Vagina (tissue), 2 donors: ENCODE measurements at regions not wholly inside any gene's neighbourhood (a gene's known extent, or its start where the extent isn't known, plus 50 kb on each side); places are given as distances from the start of the nearest gene placed in this dataset.

ENCODE experiments used
- DNase-seq, 2 donors: peaks; one replicate each; pipeline ENCODE4 v3.0.0-alpha.2; 2017; ENCODE audit errors: extremely low spot score in 2 of 2
- H3K27ac ChIP-seq: fragments of 200-600 bp; sonication (generic); one replicate; pipeline ENCODE4 v1.5.1; 2019
- H3K27me3 ChIP-seq: fragments of 200-600 bp; sonication (generic); one replicate; pipeline ENCODE4 v1.5.1; 2019
- H3K36me3 ChIP-seq, 2 donors: fragments of 200-600 bp; sonication (generic); one replicate each; pipeline ENCODE4 v1.5.1; 2017 to 2019
- H3K4me1 ChIP-seq: fragments of 200-600 bp; sonication (generic); one replicate; pipeline ENCODE4 v1.5.1; 2019
- H3K4me3 ChIP-seq, 2 donors: fragments of 200-600 bp; sonication (generic); 1 replicate in 1 of 2; 2 replicates in 1 of 2; pipeline ENCODE4 v1.5.1; 2016 to 2019
- H3K9me3 ChIP-seq: fragments of 200-600 bp; sonication (generic); one replicate; pipeline ENCODE4 v1.5.1; 2019
- CTCF ChIP-seq, 3 experiments: fragments of 450-650 bp in 2 of 3; fragments of 200-600 bp in 1 of 3; sonication (generic) in 1 of 3; IDR thresholded peaks; one replicate each; pipeline ENCODE4 v1.5.1; 2017 to 2019; ENCODE audit warnings: antibody characterized with exemption in 3 of 3, mild to moderate bottlenecking in 2 of 3, moderate library complexity in 2 of 3
- POLR2A ChIP-seq, 2 donors: fragments of 450-650 bp; IDR thresholded peaks; one replicate each; pipeline ENCODE4 v1.6.1; 2017; ENCODE audit warnings: antibody characterized with exemption in 2 of 2, mild to moderate bottlenecking in 2 of 2, moderate library complexity in 2 of 2
- POLR2AphosphoS5 ChIP-seq, 2 donors: sonication (generic); formaldehyde crosslinking; IDR thresholded peaks; one replicate each; pipeline ENCODE4 v1.9.0; 2017; ENCODE audit warnings: antibody characterized with exemption in 2 of 2, mild to moderate bottlenecking in 2 of 2, low read depth in 1 of 2; ENCODE audit not compliant: insufficient read depth in 1 of 2
- intact Hi-C: fragments of 100-400 bp; cut with DNase I; formaldehyde crosslinking; loops from one replicate; pipeline ENCODE4 v1.15.1; 2023

GRCh38 chr2:205908212-205909183, 177.5 kb downstream of the INO80D start:
- intact Hi-C loops: no loop called here
- no peaks in the 10 kb centered on the region for H3K27me3 ChIP-seq
- no peaks in the 10 kb centered on the region for H3K9me3 ChIP-seq
- no peaks in the 10 kb centered on the region for H3K4me1 ChIP-seq
- TF ChIP-seq POLR2AphosphoS5 (IDR thresholded peaks at IDR 0.05; ENCODE audit: insufficient read depth in 1 of 2, low read depth in 1 of 2): no peak
- no peak for TF ChIP-seq CTCF (IDR thresholded peaks at IDR 0.05)
- no peak for TF ChIP-seq POLR2A (IDR thresholded peaks at IDR 0.05)
- no peak overlapping the region for H3K27ac ChIP-seq
- H3K36me3 ChIP-seq: no peaks in the 10 kb centered on the region
- DNase-seq: no peak
- H3K4me3 ChIP-seq: no peak overlapping the region

- H3K4me3 ChIP-seq: no peak overlapping the region
- no peak for DNase-seq
- intact Hi-C loops: no loop called here
- H3K27me3 ChIP-seq: no peaks in the 10 kb centered on the region
- H3K9me3 ChIP-seq: no peaks in the 10 kb centered on the region
- H3K27ac ChIP-seq: no peak overlapping the region
- H3K4me1 ChIP-seq: no peaks in the 10 kb centered on the region
- H3K36me3 ChIP-seq: no peaks in the 10 kb centered on the region
- TF ChIP-seq POLR2AphosphoS5 (IDR thresholded peaks at IDR 0.05; ENCODE audit: insufficient read depth in 1 of 2, low read depth in 1 of 2) (no peak), CTCF (IDR thresholded peaks at IDR 0.05) (no peak), POLR2A (IDR thresholded peaks at IDR 0.05) (no peak)
Measured at GRCh38 chr2:205906419-205906818, 179.6 kb downstream of the INO80D start.

- DNase-seq: no peak
- Histone ChIP-seq H3K27me3 (no peaks in the 10 kb centered on the region), H3K9me3 (no peaks in the 10 kb centered on the region), H3K4me1 (no peaks in the 10 kb centered on the region), H3K27ac (no peak overlapping the region), H3K4me3 (no peak overlapping the region), H3K36me3 (no peaks in the 10 kb centered on the region)
- no peak for TF ChIP-seq POLR2AphosphoS5 (IDR thresholded peaks at IDR 0.05; ENCODE audit: insufficient read depth in 1 of 2, low read depth in 1 of 2)
- TF ChIP-seq POLR2A (IDR thresholded peaks at IDR 0.05): no peak
- TF ChIP-seq CTCF (IDR thresholded peaks at IDR 0.05): no peak
- intact Hi-C loops: no loop called here
Measured at GRCh38 chr2:205905576-205905975, 180.4 kb downstream of the INO80D start.

GRCh38 chr2:205904873-205905272, 181.1 kb downstream of the INO80D start:
- Histone ChIP-seq H3K4me1 (no peaks in the 10 kb centered on the region), H3K27me3 (no peaks in the 10 kb centered on the region), H3K4me3 (no peak overlapping the region), H3K36me3 (no peaks in the 10 kb centered on the region), H3K9me3 (no peaks in the 10 kb centered on the region), H3K27ac (no peak overlapping the region)
- no peak for TF ChIP-seq CTCF (IDR thresholded peaks at IDR 0.05)
- TF ChIP-seq POLR2A (IDR thresholded peaks at IDR 0.05): no peak
- TF ChIP-seq POLR2AphosphoS5 (IDR thresholded peaks at IDR 0.05; ENCODE audit: insufficient read depth in 1 of 2, low read depth in 1 of 2): no peak
- DNase-seq: no peak
- intact Hi-C loops: no loop called here

GRCh38 chr2:205903549-205904129, 182.3 kb downstream of the INO80D start:
- H3K4me1 ChIP-seq: no peaks in the 10 kb centered on the region
- TF ChIP-seq POLR2A (IDR thresholded peaks at IDR 0.05) (no peak), POLR2AphosphoS5 (IDR thresholded peaks at IDR 0.05; ENCODE audit: insufficient read depth in 1 of 2, low read depth in 1 of 2) (no peak), CTCF (IDR thresholded peaks at IDR 0.05) (no peak)
- no peaks in the 10 kb centered on the region for H3K27me3 ChIP-seq
- intact Hi-C loops: no loop called here
- H3K36me3 ChIP-seq: no peaks in the 10 kb centered on the region
- H3K9me3 ChIP-seq: no peaks in the 10 kb centered on the region
- no peak overlapping the region for H3K4me3 ChIP-seq
- no peak for DNase-seq
- H3K27ac ChIP-seq: no peak overlapping the region
